Cardiac fibroblast (primary cell): ENCODE measurements at regions not wholly inside any gene's neighbourhood (a gene's known extent, or its start where the extent isn't known, plus 50 kb on each side); places are given as distances from the start of the nearest gene placed in this dataset.

ENCODE experiments used
- DNase-seq, 2 donors: peaks; one replicate each; pipeline versions ENCODE4 v3.0.0 to v3.0.0-alpha.2; 2010; ENCODE audit warnings: low read depth in 2 of 2
- H3K4me3 ChIP-seq, 2 donors: replicated peaks in 1 of 2; 1 replicate in 1 of 2; 2 replicates in 1 of 2; pipeline ENCODE4 v1.5.1; 2011; ENCODE audit warnings: low read depth in 2 of 2, low read length in 2 of 2, mild to moderate bottlenecking in 2 of 2, moderate library complexity in 1 of 2
- TF ChIP-seq, protein P1 (sequence below): IDR thresholded peaks from one replicate; pipeline ENCODE4 v1.5.1; 2011; ENCODE audit warnings: low read depth, mild to moderate bottlenecking, low read length, inconsistent platforms

DNA sequence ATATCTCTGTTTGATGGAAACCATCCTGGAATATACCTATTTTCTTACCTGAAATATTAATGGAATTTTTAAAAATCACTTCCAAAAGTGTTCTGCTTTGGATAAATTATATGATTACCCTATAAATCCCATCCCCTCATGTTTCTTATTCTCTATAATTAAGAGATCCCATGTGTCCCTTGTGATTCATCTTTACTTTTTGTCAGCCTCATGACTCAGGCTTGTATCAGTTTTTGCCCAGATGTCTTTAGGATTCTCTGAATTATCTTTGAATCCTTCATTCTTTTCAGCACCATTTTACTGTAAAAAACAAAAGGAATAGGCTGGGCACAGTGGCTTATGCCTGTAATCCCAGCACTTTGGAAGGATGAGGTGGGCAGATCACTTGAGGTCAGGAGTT, 804.5 kb upstream of the CITED2 start:
- no peak overlapping the region for H3K4me3 ChIP-seq
- TF ChIP-seq, protein P1, sequence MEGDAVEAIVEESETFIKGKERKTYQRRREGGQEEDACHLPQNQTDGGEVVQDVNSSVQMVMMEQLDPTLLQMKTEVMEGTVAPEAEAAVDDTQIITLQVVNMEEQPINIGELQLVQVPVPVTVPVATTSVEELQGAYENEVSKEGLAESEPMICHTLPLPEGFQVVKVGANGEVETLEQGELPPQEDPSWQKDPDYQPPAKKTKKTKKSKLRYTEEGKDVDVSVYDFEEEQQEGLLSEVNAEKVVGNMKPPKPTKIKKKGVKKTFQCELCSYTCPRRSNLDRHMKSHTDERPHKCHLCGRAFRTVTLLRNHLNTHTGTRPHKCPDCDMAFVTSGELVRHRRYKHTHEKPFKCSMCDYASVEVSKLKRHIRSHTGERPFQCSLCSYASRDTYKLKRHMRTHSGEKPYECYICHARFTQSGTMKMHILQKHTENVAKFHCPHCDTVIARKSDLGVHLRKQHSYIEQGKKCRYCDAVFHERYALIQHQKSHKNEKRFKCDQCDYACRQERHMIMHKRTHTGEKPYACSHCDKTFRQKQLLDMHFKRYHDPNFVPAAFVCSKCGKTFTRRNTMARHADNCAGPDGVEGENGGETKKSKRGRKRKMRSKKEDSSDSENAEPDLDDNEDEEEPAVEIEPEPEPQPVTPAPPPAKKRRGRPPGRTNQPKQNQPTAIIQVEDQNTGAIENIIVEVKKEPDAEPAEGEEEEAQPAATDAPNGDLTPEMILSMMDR = no peak
- DNase-seq = peak; percentile 46 to 73

DNA sequence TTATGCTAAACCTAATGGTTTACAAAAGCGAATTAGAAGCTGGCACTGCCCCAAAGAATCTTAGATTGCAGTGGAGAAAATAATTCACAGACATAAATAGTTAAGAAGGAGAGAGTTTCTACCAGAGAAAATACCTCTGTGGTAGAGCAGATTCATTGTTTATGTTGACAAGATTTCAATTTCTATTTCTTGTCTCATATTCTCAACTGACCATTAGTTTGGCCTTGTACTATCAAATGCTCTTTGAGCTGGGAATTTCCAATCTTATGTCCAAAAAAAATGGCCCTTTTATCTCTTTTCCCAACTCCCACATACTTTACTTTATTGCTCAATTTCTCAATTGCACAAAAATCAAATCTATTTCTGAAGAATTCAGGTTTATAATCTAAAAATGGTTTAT, 804.1 kb upstream of the CITED2 start:
- peak; percentile 48 to 58 for DNase-seq
- no peak overlapping the region for H3K4me3 ChIP-seq
- TF ChIP-seq, protein P1 = no peak

DNA sequence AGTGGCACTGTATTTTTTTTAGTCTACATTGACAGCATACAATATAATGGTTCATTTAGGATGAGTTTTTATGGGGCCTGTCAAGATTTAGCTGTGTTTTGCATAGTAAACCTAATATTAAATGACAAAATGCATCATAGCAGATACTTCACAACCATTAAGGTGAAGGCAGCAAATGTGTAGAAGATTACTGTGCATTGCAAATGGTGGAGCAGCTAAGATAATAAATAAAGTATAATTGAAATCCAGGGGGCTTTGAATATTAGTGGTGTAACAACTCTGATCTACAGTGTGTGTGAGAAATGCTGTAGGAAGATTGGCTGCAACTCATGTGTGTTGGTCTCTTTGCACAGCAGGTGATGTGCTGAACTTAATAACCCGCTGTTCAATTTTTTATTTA, 801.9 kb upstream of the CITED2 start:
- H3K4me3 ChIP-seq = no peak overlapping the region
- no peak for DNase-seq
- TF ChIP-seq, protein P1 = no peak

DNA sequence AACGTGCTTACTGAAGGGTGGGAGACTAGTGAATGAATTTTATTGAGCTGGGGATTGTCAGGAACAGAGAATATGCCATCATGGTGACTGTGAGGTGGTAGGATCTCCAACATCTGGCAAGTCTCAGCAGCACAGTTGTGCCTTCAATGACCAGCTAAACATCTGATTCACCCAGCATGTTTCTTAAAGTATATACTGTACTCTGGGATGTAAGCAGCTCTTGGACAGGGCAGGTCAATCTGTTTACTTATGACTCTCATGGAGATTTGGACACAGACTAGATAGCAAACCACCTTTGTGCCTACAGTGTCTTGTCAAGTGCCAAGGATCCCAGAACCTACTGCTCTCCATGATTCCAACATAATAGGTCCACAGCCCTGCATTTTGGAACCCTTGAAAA, 801.0 kb upstream of the CITED2 start:
- TF ChIP-seq, protein P1 = no peak
- peak in 1 of 2 donors; percentile 10 for DNase-seq

DNA sequence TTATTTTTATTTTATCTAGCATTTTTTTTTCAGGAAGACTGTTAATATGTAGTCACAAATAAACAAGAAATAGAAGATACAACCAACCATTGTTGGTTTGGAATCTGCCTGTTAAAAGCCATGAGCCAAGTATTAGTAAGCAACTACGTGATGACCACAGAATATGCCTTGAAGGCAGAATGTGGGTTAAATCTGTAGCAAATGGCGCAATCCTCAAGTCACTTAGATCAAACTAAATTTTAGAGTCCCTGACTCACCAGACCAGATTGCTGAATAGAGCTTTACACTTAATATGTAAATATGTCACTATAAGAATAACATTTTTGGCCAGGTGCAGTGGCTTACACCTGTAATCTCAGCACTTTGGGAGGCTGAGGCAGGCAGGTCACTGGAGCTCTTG, 800.1 kb upstream of the CITED2 start:
- peak; percentile 85 to 97 for DNase-seq

More for the DNA sequence above, 801.0 kb upstream of the CITED2 start:
- no peak overlapping the region for H3K4me3 ChIP-seq

DNA sequence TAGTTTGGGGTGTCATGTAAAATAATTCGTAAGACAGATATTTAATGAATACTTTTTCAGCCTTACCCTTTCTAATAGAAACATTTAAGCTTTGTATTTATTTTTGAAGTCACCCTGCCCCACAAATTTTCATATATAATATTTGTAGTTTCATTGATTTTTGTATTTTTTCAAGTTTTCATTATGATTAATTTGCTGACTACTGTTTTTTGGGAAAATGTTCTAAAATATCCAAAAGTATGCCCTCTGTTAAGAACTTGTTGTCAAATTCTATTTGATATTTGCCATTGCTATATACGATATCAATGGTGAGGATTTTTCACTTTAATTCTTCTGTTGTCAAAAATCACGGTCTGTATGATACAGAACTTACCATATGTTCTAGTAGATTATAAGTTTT, 793.9 kb upstream of the CITED2 start:
- TF ChIP-seq, protein P1 = no peak
- no peak for DNase-seq
- no peak overlapping the region for H3K4me3 ChIP-seq

More for the DNA sequence above, 800.1 kb upstream of the CITED2 start:
- TF ChIP-seq, protein P1 = no peak
- H3K4me3 ChIP-seq = no peak overlapping the region

DNA sequence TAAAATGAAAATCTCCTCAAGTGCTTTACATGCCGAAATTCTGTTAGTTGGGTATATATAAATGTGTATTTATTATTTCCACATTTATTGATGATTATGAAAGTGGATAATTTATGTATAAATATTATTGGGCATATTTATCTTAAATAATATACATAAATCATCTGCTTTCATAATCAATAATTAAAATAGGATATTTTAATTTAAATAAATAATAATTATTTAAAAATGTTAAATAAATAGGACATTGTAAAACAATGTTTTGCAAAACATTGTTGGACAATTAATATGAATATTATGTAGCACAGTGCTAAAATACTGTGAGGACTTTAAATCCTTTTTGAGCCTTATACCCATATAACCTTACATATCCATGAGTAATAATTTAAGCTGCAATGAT, 786.5 kb upstream of the CITED2 start:
- H3K4me3 ChIP-seq = no peak overlapping the region
- no peak for DNase-seq
- TF ChIP-seq, protein P1 = no peak
